ENCODE measurements at regions not wholly inside any gene's neighbourhood (a gene's known extent, or its start where the extent isn't known, plus 50 kb on each side); places are given as distances from the start of the nearest gene placed in this dataset.
A peak's percentile ranks its signal among the peaks of the same experiment; 100 is the strongest.
"Not testable (repeated sequence)": the region's sequence is repeated elsewhere in the genome, so short reads cannot be mapped to it uniquely, and the experiment has no call there.

GRCh38 chr11:46197421-46197820 lies 76.2 kb upstream of the PHF21A start:
- no peak overlapping the region for H3K4me3 ChIP-seq (ENCODE audit: low read depth, low read length)
- DNase-seq (ENCODE audit: low read depth), result no peak

DNA sequence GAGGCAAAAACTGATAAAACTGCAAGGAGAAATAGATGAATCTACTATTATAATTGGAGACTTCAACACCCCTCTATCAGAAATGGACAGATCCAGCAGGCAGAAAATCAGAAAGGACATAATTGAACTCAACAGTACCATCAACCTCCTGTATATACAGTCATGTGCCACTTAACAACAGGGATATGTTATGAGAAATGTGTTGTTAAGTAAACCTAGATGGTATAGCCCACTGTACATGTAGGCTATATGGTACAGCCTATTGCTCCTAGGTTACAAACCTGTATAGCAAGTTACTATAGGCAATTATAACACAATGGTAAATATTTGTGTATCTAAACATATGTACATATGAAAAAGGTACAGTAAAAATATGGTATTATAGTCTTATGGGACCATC lies 66.8 kb upstream of the PHF21A start:
- no peak for DNase-seq (ENCODE audit: low read depth)
- H3K4me3 ChIP-seq (ENCODE audit: low read depth, low read length), result no peak overlapping the region

- DNase-seq (ENCODE audit: low read depth), result peak; percentile 10
- H3K4me3 ChIP-seq (ENCODE audit: low read depth, low read length), result no peak overlapping the region
These were observed 62.6 kb upstream of the PHF21A start for GRCh38 chr11:46183819-46184218.

DNA sequence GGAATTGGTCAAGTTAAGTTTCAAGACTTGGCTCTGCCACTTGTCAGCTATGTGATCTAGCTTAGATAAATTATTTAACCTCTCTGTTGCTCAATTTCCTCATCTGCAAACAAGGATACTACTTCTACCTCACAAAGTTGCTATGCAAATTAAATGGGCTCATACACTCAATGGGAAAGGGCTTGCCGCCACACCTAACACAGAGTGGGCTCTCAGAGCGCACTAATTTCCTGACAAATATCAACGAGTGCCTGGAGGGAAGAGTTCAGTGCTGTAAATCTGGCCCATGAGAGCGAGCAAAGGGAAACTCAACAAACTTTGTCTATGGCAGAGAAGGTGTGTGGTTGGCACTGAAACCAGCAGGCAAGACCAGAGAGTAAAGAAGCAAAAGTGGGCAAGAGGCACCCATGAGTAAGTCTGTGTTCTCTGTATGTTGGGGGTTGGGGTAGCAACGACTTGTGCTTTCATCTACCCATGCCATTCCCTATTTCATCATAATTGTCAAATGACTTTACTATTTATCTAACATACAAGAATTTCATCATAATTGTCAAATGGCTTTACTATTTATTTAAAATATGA lies 60.7 kb upstream of the PHF21A start:
- no peak overlapping the region for H3K4me3 ChIP-seq (ENCODE audit: low read depth, low read length)
- DNase-seq (ENCODE audit: low read depth), result no peak

DNA sequence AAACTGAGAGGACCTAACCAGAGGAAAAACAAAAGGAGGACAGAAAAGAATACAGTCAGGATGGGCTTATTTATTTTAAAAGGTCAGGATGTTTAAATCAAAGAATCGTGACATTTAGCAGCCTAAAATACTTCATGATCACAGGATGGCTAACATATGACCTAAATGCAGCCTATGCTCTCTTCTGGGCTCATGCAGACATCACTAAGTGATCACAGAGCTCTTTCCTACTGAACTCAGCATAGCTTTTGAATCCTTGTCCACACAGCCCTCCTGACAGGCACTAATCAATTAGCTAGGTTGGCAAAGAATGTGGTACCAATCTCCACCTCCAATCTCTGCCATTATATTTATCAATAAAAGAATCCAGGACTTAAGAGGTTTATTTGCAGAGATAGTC lies 60.1 kb upstream of the PHF21A start:
- H3K4me3 ChIP-seq (ENCODE audit: low read depth, low read length), result no peak overlapping the region
- DNase-seq (ENCODE audit: low read depth), result no peak

GRCh38 chr11:46180736-46181135 lies 59.5 kb upstream of the PHF21A start:
- DNase-seq (ENCODE audit: low read depth), result no peak
- no peak overlapping the region for H3K4me3 ChIP-seq (ENCODE audit: low read depth, low read length)

GRCh38 chr11:46178513-46178912 lies 57.3 kb upstream of the PHF21A start:
- no peak overlapping the region for H3K4me3 ChIP-seq (ENCODE audit: low read depth, low read length)
- DNase-seq (ENCODE audit: low read depth), result no peak

- H3K4me3 ChIP-seq (ENCODE audit: low read depth, low read length), result no peak overlapping the region
- DNase-seq (ENCODE audit: low read depth), result no peak
These were observed 55.2 kb upstream of the PHF21A start for GRCh38 chr11:46176421-46176820.

DNA sequence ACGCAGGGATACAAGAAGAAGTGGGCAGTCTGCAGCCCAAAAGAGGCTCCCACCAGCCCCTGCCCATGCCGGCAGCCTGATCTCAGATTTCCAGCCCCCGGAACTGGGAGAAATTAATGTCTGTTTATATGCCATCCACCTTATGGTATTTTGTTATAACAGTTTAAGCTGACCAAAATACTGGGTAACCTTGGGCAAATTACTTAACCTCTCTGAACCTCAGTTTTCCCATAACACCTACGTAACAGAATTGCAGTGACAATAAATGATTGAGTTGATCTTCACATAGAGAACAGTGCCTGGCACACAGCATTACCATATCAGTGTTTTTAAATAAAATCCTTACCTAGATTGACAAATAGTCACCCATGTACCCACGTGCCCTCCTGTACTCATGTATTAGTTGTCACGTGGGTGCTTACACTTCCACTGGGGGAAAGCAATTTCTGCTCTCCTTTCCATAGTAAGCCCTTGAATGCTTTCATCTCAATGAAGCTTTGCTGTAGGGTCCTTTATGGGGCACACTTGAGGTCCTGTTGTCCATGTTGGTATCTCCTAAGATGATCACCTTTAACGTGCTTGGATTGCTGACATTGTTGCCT lies 54.2 kb upstream of the PHF21A start:
- no peak for DNase-seq (ENCODE audit: low read depth)
- H3K4me3 ChIP-seq (ENCODE audit: low read depth, low read length), result no peak overlapping the region

GRCh38 chr11:46171693-46172092 lies 50.4 kb upstream of the PHF21A start:
- not testable (repeated sequence) for DNase-seq (ENCODE audit: low read depth); H3K4me3 ChIP-seq (ENCODE audit: low read depth, low read length)

Measured in skeletal muscle cell (primary cell).